GM21717 (cell line): ENCODE measurements at regions not wholly inside any gene's neighbourhood (a gene's known extent, or its start where the extent isn't known, plus 50 kb on each side); places are given as distances from the start of the nearest gene placed in this dataset.
A peak's percentile ranks its signal among the peaks of the same experiment; 100 is the strongest.

Experiments used
- ATAC-seq: cut with Tn5 transposase; IDR thresholded peaks from one replicate; pipeline ENCODE4 v1.9.1; 2021; ENCODE audit warnings: mild to moderate bottlenecking, moderate library complexity; ENCODE audit not compliant: unreplicated experiment

- no peak for ATAC-seq
Observed at GRCh38 chr1:208576425-208576824, 332.2 kb upstream of the PLXNA2 start.

- ATAC-seq: no peak
Observed at GRCh38 chr1:208577381-208577905, 333.3 kb upstream of the PLXNA2 start.

GRCh38 chr1:208581209-208581608, 337.0 kb upstream of the PLXNA2 start:
- no peak for ATAC-seq

- no peak for ATAC-seq
Observed at GRCh38 chr1:208581667-208582066, 337.5 kb upstream of the PLXNA2 start.

- ATAC-seq: no peak
Observed at GRCh38 chr1:208584167-208584755, 340.1 kb upstream of the PLXNA2 start.

GRCh38 chr1:208587110-208587509, 342.9 kb upstream of the PLXNA2 start:
- peak; percentile 85 for ATAC-seq

- ATAC-seq: no peak
Observed at GRCh38 chr1:208593306-208594006, 349.3 kb upstream of the PLXNA2 start.

- no peak for ATAC-seq
Observed at GRCh38 chr1:208595236-208595635, 351.1 kb upstream of the PLXNA2 start.

- no peak for ATAC-seq
Observed at GRCh38 chr1:208595745-208596144, 351.6 kb upstream of the PLXNA2 start.

- ATAC-seq: no peak
Observed at GRCh38 chr1:208597571-208597970, 353.4 kb upstream of the PLXNA2 start.

GRCh38 chr1:208598021-208598420, 353.8 kb upstream of the PLXNA2 start:
- no peak for ATAC-seq

GRCh38 chr1:208599063-208599462, 354.9 kb upstream of the PLXNA2 start:
- no peak for ATAC-seq

GRCh38 chr1:208600456-208601190, 356.4 kb upstream of the PLXNA2 start:
- ATAC-seq: no peak

GRCh38 chr1:208601561-208601960, 357.4 kb upstream of the PLXNA2 start:
- ATAC-seq: no peak

GRCh38 chr1:208603721-208604120, 359.5 kb upstream of the PLXNA2 start:
- no peak for ATAC-seq

- peak; percentile 89 for ATAC-seq
Observed at GRCh38 chr1:208604295-208604694, 360.1 kb upstream of the PLXNA2 start.

GRCh38 chr1:208606959-208607358, 362.8 kb upstream of the PLXNA2 start:
- ATAC-seq: no peak

GRCh38 chr1:208607616-208608015, 363.4 kb upstream of the PLXNA2 start:
- ATAC-seq: no peak

GRCh38 chr1:208614610-208615009, 370.4 kb upstream of the PLXNA2 start:
- ATAC-seq: no peak

- ATAC-seq: no peak
Observed at GRCh38 chr1:208615371-208615770, 371.2 kb upstream of the PLXNA2 start.

GRCh38 chr1:208616776-208617175, 372.6 kb upstream of the PLXNA2 start:
- no peak for ATAC-seq
